Activated T-helper 1 cell treated with anti-CD3 and anti-CD28 coated beads, Interleukin-12 subunit alpha, Interleukin-12 subunit beta, Interleukin-2, Interleukin-4 antibody, amounts not matched to agents 30 ng/mL and 10 ng/mL and 1 ng/mL, durations not matched to agents 14 hours and 24 hours and 36 hours (primary cell): ENCODE measurements at regions not wholly inside any gene's neighbourhood (a gene's known extent, or its start where the extent isn't known, plus 50 kb on each side); places are given as distances from the start of the nearest gene placed in this dataset.

ENCODE experiments used
- DNase-seq: peaks from one replicate; pipeline ENCODE4 v3.0.0; 2021; ENCODE audit warnings: low spot score
- H3K27ac Mint-ChIP-seq: one replicate; pipeline ENCODE4 v1.8.0; 2021; ENCODE audit warnings: mild to moderate bottlenecking, mixed read lengths
- H3K27me3 Mint-ChIP-seq: one replicate; pipeline ENCODE4 v1.8.0; 2022; ENCODE audit warnings: mild to moderate bottlenecking, moderate library complexity, mixed read lengths; ENCODE audit not compliant: insufficient read depth
- H3K36me3 Mint-ChIP-seq: one replicate; pipeline ENCODE4 v1.8.0; 2021; ENCODE audit warnings: low read depth, mixed read lengths
- H3K4me1 Mint-ChIP-seq: one replicate; pipeline ENCODE4 v1.8.0; 2021; ENCODE audit warnings: low read depth, mixed read lengths
- H3K4me3 Mint-ChIP-seq: one replicate; pipeline ENCODE4 v1.8.0; 2021; ENCODE audit warnings: mild to moderate bottlenecking, moderate library complexity, mixed read lengths
- H3K9me3 Mint-ChIP-seq: one replicate; pipeline ENCODE4 v1.8.0; 2021; ENCODE audit warnings: mixed read lengths
- intact Hi-C: fragments of 100-400 bp; cut with micrococcal nuclease; formaldehyde crosslinking; loops from one replicate; pipeline ENCODE4 v1.15.1; 2024

DNA sequence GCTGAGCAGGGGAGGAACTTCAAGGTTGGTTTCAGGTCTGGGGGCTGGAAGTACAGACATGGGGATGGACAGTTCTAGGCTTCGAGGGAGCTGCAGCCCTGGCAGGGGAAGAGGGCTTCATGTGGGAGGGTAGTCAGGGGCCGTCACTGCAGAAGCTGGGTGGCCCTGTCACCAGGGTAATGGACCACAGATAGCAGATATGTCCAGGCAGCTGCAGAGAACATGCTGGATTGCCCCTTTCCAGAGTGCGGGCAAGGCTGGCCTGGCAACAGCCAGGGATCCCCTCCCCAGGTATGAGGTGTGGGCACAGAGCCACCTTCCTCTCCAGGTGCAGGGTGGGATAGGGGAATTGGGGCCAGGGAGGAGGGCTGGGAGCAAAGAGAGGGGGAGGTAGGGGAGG lies 206.5 kb downstream of the GADD45G start:
- Mint-ChIP-seq H3K4me3 (no peak overlapping the region), H3K4me1 (peaks cover 52% of the 10 kb centered on the region), H3K9me3 (no peaks in the 10 kb centered on the region), H3K27me3 (peaks cover 8% of the 10 kb centered on the region), H3K36me3 (no peaks in the 10 kb centered on the region), H3K27ac (no peak overlapping the region)
- no peak for DNase-seq
- intact Hi-C loops: loop anchor here (5.0 kb wide), 1 partner anchor 69 kb away; no protein-coding TSS in a partner anchor

DNA sequence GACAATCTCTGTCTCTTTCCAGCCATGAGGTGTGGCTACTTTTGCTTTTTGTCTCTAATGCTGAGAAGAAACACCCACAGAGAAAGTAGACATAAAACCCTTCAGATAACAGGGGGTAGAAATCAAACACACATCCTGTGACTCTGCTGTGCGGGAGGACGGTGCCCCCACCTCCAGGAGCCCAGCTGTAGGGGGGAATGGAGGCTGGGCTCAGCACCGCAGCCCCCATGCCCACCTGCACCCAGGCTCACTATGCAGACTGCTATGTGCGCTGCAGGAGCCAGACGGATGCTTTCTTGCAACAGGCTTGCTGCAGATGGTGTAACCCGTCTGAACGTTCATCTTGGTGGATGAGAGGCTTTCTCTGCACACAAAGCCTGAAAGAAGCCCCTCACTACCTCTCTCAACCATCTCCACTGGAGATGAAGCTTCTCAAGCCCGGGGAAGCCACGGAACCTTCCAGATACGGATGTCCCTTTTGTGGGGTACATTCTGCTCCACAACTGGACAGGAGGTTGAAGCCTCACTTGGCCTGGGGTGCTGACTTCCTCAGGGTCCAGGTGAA lies 207.2 kb downstream of the GADD45G start:
- Mint-ChIP-seq H3K4me3 (no peak overlapping the region), H3K9me3 (no peaks in the 10 kb centered on the region), H3K27me3 (peaks cover 8% of the 10 kb centered on the region), H3K36me3 (no peaks in the 10 kb centered on the region), H3K4me1 (peaks cover 52% of the 10 kb centered on the region), H3K27ac (no peak overlapping the region)
- no peak for DNase-seq
- intact Hi-C loops: loop anchor here (5.0 kb wide), 1 partner anchor 70 kb away; no protein-coding TSS in a partner anchor

DNA sequence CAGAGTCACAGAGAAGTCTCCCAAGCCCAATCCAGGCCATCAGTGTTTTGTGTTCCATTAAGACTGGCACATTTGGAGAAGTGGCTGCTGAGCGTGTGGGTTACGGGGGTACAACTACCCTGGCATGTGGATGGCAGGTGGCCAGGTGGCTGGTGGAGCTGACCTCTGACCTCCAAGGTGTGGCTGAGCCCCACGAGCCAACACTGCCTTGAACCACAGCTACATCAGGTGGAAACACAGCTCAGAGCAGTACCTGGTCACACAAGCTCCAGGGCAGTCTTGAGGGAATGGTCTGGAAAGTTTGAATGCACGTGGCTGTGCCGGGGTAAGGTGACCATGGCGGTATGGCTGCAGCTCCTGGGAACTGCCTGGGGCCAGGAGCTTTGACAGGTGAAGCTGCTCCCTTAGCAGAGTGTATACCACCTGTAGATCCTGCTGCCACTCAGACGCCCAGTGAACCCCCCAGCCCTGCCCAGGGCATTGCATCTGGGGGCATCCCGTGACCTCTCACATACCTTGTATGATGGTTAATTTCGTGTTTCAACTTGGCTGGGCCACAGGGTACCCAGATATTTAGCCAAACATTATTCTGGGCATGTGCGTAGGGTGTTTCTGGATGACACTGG lies 207.9 kb downstream of the GADD45G start:
- H3K4me1 Mint-ChIP-seq: peaks cover 47% of the 10 kb centered on the region
- H3K36me3 Mint-ChIP-seq: no peaks in the 10 kb centered on the region
- H3K27ac Mint-ChIP-seq: no peak overlapping the region
- H3K9me3 Mint-ChIP-seq: no peaks in the 10 kb centered on the region
- peaks cover 8% of the 10 kb centered on the region for H3K27me3 Mint-ChIP-seq
- intact Hi-C loops: loop anchor here (5.0 kb wide), 1 partner anchor 70 kb away; no protein-coding TSS in a partner anchor
- H3K4me3 Mint-ChIP-seq: no peak overlapping the region
- no peak for DNase-seq

DNA sequence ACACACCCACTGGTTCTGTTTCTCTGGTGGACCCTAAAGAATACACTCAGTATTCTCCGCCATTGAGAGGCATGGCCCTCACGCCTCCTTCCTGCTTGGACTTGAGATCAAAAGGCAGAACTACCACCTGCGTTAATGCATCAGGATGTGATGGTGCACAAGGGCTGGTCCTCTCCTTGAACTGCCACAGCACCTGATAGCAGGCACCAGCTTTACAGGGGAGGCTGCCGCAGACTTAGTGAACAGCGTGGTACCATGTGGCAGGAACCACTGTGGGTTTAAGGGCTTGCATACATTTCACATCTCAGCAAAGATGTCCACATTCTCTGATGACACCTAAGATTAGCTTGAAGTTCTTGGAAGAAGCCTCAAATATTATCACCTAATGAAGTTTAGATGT lies 208.7 kb downstream of the GADD45G start:
- Mint-ChIP-seq H3K4me1 (peaks cover 41% of the 10 kb centered on the region), H3K9me3 (no peaks in the 10 kb centered on the region), H3K27me3 (peaks cover 8% of the 10 kb centered on the region), H3K36me3 (no peaks in the 10 kb centered on the region), H3K27ac (no peak overlapping the region), H3K4me3 (no peak overlapping the region)
- intact Hi-C loops: loop anchor here (5.0 kb wide), 1 partner anchor 71 kb away; no protein-coding TSS in a partner anchor
- DNase-seq: no peak

DNA sequence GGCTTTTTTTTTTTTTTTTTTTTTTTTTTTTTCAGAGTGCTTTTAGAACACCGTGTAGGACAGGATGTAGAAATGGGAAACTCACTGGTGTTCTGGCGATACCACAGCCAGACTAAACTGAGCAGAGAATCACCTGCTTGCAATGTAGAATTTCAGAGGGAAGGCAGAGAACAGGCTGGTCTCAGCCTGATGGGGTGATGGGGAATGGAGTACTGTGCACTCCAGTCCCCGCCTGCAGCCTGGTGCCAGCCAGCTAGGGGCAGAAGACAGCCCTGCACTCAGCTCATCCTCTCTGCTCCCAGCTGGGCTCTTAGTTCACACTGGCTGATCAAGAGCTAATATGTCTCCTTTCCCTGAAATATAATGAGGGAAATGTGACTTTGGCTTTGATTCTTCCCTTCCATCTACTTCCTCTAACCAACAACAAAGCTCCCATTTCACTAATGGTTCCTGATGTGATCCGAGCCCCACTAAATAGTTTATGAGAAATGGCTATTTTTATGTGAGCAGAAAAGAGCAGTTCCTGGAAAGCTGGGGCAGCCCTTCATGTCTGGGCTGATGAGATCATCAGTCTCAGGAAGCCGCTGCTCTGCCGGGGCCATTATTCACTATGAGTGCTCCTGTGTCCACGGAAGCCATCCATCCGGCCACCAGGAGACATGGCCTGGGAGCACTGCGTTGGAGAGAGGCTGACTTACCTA lies 209.7 kb downstream of the GADD45G start:
- no peak for DNase-seq
- H3K27ac Mint-ChIP-seq: peak overlapping the region; percentile 36
- peaks cover 41% of the 10 kb centered on the region for H3K4me1 Mint-ChIP-seq
- H3K27me3 Mint-ChIP-seq: peaks cover 6% of the 10 kb centered on the region
- intact Hi-C loops: loop anchor here (5.0 kb wide), 1 partner anchor 72 kb away; no protein-coding TSS in a partner anchor
- H3K9me3 Mint-ChIP-seq: no peaks in the 10 kb centered on the region
- no peaks in the 10 kb centered on the region for H3K36me3 Mint-ChIP-seq
- H3K4me3 Mint-ChIP-seq: peak overlapping the region; percentile 10

DNA sequence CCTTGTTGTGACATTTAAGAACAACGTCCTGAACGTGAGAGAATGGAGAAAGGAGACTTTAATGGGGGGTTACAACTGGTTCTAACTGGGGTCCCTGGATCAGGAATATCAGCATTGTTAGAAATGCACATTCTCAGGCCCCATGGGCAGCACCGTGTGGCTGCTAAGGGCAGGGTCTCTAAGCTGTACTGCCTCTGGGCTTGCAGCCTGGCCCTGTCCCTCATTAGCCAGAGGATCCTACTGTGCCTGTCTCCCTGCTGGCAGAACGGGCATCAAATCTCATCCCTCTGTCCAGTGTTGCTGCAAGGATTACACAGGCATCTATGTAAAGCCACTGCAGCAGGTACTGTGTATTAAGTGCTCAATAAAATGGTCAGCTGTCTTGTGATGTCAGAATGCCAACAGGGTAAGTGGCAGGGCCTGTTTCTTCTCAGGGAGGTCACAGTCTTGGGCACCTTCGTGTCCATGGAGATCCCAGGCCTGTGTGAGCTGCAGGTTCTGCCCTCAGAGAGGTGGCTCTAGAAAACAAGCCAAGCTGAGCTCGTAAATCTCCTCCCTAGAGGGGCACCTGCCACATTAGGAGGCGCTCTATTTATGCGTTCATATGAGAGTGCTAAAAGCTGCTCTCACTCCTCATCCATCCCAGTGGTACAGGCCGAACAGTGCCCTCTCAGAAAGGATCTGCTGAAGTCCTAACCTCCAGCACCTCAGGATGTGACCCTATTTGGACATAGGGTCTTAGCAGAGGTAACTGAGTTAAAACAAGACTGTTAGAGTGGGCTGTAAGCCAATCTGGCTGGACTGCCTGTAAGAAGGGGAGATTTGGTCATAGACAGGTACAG lies 210.5 kb downstream of the GADD45G start:
- Mint-ChIP-seq H3K27ac (no peak overlapping the region), H3K4me3 (no peak overlapping the region)
- DNase-seq: no peak

DNA sequence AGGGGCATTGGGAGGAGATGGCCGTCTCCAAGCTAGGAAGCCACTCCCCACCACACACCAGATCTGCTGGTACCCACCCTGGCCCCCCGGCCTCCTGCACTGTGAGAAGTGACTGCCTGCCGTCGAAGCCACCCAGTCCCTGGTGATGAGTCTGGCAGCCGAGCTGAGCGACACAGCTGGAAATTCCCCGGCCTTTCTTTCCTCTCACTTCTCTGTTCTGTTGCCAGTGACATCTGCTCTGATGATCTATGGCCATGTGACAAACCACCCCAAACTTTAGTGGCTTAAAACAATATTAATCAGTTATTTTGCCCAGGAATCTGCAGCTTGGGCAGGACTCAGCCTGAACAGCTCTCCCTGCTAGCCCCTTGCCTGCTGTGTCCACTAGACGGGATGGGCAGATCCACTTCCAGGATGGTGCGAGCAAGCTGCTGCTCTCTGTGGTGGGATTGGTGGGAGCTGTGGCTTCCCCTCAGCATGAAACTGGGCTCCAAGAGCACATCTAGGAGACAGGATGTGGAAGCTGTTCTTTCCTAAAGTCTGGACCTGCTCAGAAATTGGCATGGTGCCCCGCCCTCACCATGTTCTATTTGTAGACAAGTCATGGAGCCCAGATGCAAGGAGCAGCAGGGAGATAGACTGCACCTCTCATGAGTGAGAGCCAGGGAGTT lies 211.2 kb downstream of the GADD45G start:
- Mint-ChIP-seq H3K27ac (peak overlapping the region; percentile 77), H3K4me3 (no peak overlapping the region), H3K4me1 (peaks cover 47% of the 10 kb centered on the region), H3K27me3 (peaks cover 4% of the 10 kb centered on the region), H3K36me3 (peaks cover 2% of the 10 kb centered on the region), H3K9me3 (no peaks in the 10 kb centered on the region)
- intact Hi-C loops: no loop called here
- peak; percentile 8 for DNase-seq

More for the DNA sequence above, 210.5 kb downstream of the GADD45G start:
- intact Hi-C loops: no loop called here
- peaks cover 1% of the 10 kb centered on the region for H3K36me3 Mint-ChIP-seq
- peaks cover 43% of the 10 kb centered on the region for H3K4me1 Mint-ChIP-seq
- peaks cover 4% of the 10 kb centered on the region for H3K27me3 Mint-ChIP-seq
- no peaks in the 10 kb centered on the region for H3K9me3 Mint-ChIP-seq

DNA sequence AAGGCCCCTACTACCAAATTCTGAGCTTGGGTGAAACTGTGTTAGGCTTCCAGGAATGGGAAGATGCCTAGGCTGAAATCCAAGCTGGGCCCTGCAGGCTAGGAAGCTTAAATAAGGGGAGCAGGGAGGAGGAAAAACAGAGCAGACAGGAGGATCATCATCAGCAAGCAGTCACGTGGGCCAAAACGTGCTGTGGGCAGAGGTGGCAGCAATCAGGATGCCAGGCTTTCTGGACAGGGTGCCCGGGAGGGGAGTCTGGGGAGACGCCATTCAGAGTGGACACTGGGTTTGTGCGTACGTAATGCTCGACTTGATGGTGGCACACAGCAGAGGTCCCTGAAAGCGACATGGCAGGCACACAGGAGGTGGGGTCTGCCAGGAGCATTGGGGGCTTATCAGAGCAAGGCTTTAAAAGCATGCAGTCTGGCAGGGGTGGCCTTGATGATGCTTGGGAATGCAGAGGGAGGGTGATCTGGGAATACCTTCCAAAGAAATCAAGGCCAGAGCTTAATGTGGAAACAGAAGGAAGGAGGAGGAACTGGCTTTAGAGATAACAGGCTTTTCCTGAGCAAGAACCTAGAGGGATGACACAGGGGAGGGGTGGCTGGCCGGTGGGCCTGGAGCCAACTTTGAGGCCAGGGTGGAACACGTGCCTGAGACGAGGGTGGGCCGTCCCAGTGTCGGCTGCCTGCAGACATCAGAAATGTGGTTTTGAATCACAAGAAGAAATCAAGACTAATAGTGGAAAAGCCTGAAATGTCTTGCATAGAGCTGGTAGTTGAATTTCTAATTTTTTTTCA lies 212.5 kb downstream of the GADD45G start:
- intact Hi-C loops: no loop called here
- Mint-ChIP-seq H3K9me3 (no peaks in the 10 kb centered on the region), H3K4me3 (no peak overlapping the region), H3K36me3 (peaks cover 2% of the 10 kb centered on the region), H3K4me1 (peaks cover 47% of the 10 kb centered on the region), H3K27ac (no peak overlapping the region), H3K27me3 (peaks cover 3% of the 10 kb centered on the region)
- DNase-seq: no peak

DNA sequence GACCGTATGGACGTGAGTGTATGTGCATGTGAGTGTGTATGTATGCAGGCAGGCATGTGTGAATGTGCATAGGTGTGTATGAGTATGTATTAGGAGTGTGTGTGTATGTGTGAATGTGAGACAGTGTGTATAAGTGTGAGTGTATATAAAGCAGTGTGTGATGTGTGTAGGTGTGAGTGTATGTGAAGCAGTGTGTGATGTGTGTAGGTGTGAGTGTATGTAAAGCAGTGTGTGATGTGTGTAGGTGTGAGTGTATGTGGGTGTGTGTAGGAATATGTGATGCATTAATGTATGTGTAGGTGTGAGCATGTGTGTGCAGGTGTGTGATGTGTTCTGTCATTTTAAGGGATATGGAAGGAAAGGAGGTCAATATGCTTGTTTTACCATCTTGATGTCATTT lies 215.5 kb downstream of the GADD45G start:
- intact Hi-C loops: no loop called here
- no peak for DNase-seq
- no peak overlapping the region for H3K4me3 Mint-ChIP-seq
- peak overlapping the region; percentile 0 for H3K27ac Mint-ChIP-seq
- H3K4me1 Mint-ChIP-seq: peaks cover 38% of the 10 kb centered on the region
- H3K36me3 Mint-ChIP-seq: peaks cover 2% of the 10 kb centered on the region
- H3K9me3 Mint-ChIP-seq: no peaks in the 10 kb centered on the region
- H3K27me3 Mint-ChIP-seq: peaks cover 3% of the 10 kb centered on the region

DNA sequence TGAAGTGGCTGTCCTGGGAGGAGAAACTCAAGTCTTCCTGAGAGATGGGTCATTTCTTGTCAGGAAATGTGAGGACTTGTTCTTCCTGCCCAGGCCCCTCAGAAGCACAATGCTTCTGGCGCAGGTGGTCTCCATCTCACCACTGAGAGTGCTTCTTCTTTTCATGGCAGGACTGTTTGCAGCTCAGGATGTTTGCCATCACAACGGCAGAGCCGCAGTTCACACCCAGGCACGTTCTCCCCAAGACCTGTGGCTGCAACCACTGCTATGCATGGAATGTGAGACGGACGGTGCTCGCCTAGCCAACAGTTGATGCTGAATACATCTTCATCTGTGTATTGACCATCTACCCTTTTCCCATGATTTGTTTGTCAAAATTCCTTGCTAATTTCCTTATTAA lies 216.3 kb downstream of the GADD45G start:
- Mint-ChIP-seq H3K27ac (no peak overlapping the region), H3K4me3 (no peak overlapping the region), H3K27me3 (peaks cover 3% of the 10 kb centered on the region), H3K4me1 (peaks cover 31% of the 10 kb centered on the region), H3K9me3 (no peaks in the 10 kb centered on the region), H3K36me3 (peaks cover 2% of the 10 kb centered on the region)
- intact Hi-C loops: no loop called here
- DNase-seq: no peak

DNA sequence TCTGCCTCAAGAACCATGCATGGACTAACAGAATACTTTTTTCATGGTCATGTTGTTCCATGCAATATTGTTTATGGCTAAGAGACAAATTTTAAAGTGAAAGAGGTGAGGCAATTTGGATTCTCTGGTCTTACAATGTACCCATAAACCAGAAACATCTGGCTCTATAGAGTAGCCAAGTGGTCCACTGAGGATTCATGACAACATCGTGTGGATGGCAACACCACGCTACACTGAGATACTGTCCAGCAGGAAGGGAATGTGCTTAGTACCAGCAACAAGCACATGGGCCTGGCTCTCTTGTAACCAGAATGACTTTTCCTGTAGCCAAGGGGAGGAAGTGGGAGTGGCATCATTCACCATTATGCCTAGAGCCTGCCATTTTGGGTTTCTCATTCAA lies 218.2 kb downstream of the GADD45G start:
- Mint-ChIP-seq H3K36me3 (peaks cover 2% of the 10 kb centered on the region), H3K4me1 (peaks cover 37% of the 10 kb centered on the region), H3K27me3 (peaks cover 3% of the 10 kb centered on the region), H3K9me3 (no peaks in the 10 kb centered on the region), H3K4me3 (no peak overlapping the region), H3K27ac (no peak overlapping the region)
- DNase-seq: no peak
- intact Hi-C loops: no loop called here
